H1 (cell line): ENCODE measurements at regions not wholly inside any gene's neighbourhood (a gene's known extent, or its start where the extent isn't known, plus 50 kb on each side); places are given as distances from the start of the nearest gene placed in this dataset.

ENCODE experiments used
- EGR1 ChIP-seq: IDR thresholded peaks from 2 replicates; pipeline ENCODE4 v1.6.1; 2011; ENCODE audit warnings: low read depth, low read length, borderline replicate concordance
- SP4 ChIP-seq: IDR thresholded peaks from 2 replicates; pipeline ENCODE4 v1.6.1; 2012; ENCODE audit warnings: low read length, inconsistent platforms

- TF ChIP-seq EGR1, result no peak
- TF ChIP-seq SP4, result no peak
Observed at GRCh38 chr1:198841477-198841876, 202.6 kb downstream of the PTPRC start (continued).
